ENCODE measurements at regions not wholly inside any gene's neighbourhood (a gene's known extent, or its start where the extent isn't known, plus 50 kb on each side); places are given as distances from the start of the nearest gene placed in this dataset.

GRCh38 chr13:34308725-34309124, 490.8 kb downstream of the RFC3 start:
- Histone ChIP-seq H3K36me3 (replicated peaks in 1 of 2; ENCODE audit: control insufficient read depth in 1 of 2, insufficient read depth in 2 of 2, low read length in 2 of 2) (no peaks in the 10 kb centered on the region), H3K4me2 (replicated peaks; ENCODE audit: extremely low read depth, low read length, poor library complexity, severe bottlenecking) (no peak overlapping the region), H3K27me3 (ENCODE audit: control insufficient read depth in 2 of 2, insufficient read depth in 2 of 2, low read length in 2 of 2) (no peaks in the 10 kb centered on the region), H3K4me3 (replicated peaks in 1 of 3; ENCODE audit: low read depth in 2 of 3, low read length in 3 of 3) (no peak overlapping the region), H3K9ac (ENCODE audit: insufficient read depth, low read length, poor library complexity, severe bottlenecking) (no peak overlapping the region), H2AFZ (ENCODE audit: insufficient read depth, low read depth, low read length, poor library complexity, severe bottlenecking) (no peak overlapping the region), H3K27ac (ENCODE audit: low read depth in 1 of 2, low read length in 2 of 2) (no peak overlapping the region), H3K9me3 (replicated peaks in 1 of 2; ENCODE audit: control insufficient read depth in 1 of 2, insufficient read depth in 1 of 2, low read length in 2 of 2) (peaks cover 0 to under 1% of the 10 kb centered on the region in 2 donors), H3K79me2 (ENCODE audit: insufficient read depth, low read length) (no peaks in the 10 kb centered on the region), H3K4me1 (ENCODE audit: control insufficient read depth in 1 of 2, insufficient read depth in 2 of 2, low read length in 2 of 2) (no peaks in the 10 kb centered on the region), H4K20me1 (ENCODE audit: insufficient read depth, low read length) (no peaks in the 10 kb centered on the region)
- Mint-ChIP-seq H3K4me3 (no peak overlapping the region), H3K27me3 (ENCODE audit: low read depth in 3 of 3) (peaks cover 0 to 1% (median 0%) of the 10 kb centered on the region in 3 donors), H3K27ac (no peak overlapping the region), H3K9me3 (peaks cover 0 to 12% (median 4%) of the 10 kb centered on the region in 7 donors), H3K4me1 (no peaks in the 10 kb centered on the region), H3K36me3 (no peaks in the 10 kb centered on the region)
- no CpG with 5 or more reads among the region's 1 CpG for WGBS (ENCODE audit: insufficient coverage)
- TF ChIP-seq CTCF (IDR thresholded peaks at IDR 0.05), result no peak
- intact Hi-C loops (cut with micrococcal nuclease), result no loop called here
- no peak for DNase-seq

- Histone ChIP-seq H3K27ac (ENCODE audit: low read depth in 1 of 2, low read length in 2 of 2) (no peak overlapping the region), H3K4me1 (ENCODE audit: control insufficient read depth in 1 of 2, insufficient read depth in 2 of 2, low read length in 2 of 2) (no peaks in the 10 kb centered on the region), H2AFZ (ENCODE audit: insufficient read depth, low read depth, low read length, poor library complexity, severe bottlenecking) (no peak overlapping the region), H3K9ac (ENCODE audit: insufficient read depth, low read length, poor library complexity, severe bottlenecking) (no peak overlapping the region), H4K20me1 (ENCODE audit: insufficient read depth, low read length) (no peaks in the 10 kb centered on the region), H3K79me2 (ENCODE audit: insufficient read depth, low read length) (no peaks in the 10 kb centered on the region), H3K4me3 (replicated peaks in 1 of 3; ENCODE audit: low read depth in 2 of 3, low read length in 3 of 3) (no peak overlapping the region), H3K9me3 (replicated peaks in 1 of 2; ENCODE audit: control insufficient read depth in 1 of 2, insufficient read depth in 1 of 2, low read length in 2 of 2) (no peaks in the 10 kb centered on the region), H3K4me2 (replicated peaks; ENCODE audit: extremely low read depth, low read length, poor library complexity, severe bottlenecking) (no peak overlapping the region), H3K36me3 (replicated peaks in 1 of 2; ENCODE audit: control insufficient read depth in 1 of 2, insufficient read depth in 2 of 2, low read length in 2 of 2) (no peaks in the 10 kb centered on the region), H3K27me3 (ENCODE audit: control insufficient read depth in 2 of 2, insufficient read depth in 2 of 2, low read length in 2 of 2) (no peaks in the 10 kb centered on the region)
- DNase-seq, result no peak
- Mint-ChIP-seq H3K27ac (no peak overlapping the region), H3K36me3 (no peaks in the 10 kb centered on the region), H3K4me3 (no peak overlapping the region), H3K27me3 (ENCODE audit: low read depth in 3 of 3) (peaks cover 0 to 1% (median 0%) of the 10 kb centered on the region in 3 donors), H3K4me1 (no peaks in the 10 kb centered on the region), H3K9me3 (peaks cover 0 to 9% (median 3%) of the 10 kb centered on the region in 7 donors)
- 100% methylated on average over 1 of the region's 3 CpGs for whole genome bisulfite sequencing (ENCODE audit: insufficient coverage)
- no peak for TF ChIP-seq CTCF (IDR thresholded peaks at IDR 0.05)
- intact Hi-C loops (cut with micrococcal nuclease), result no loop called here
Observed at GRCh38 chr13:34310539-34310938, 492.6 kb downstream of the RFC3 start.
